ENCODE measurements at regions not wholly inside any gene's neighbourhood (a gene's known extent, or its start where the extent isn't known, plus 50 kb on each side); places are given as distances from the start of the nearest gene placed in this dataset.

GRCh38 chr10:2731940-2732339 is 335.4 kb upstream of the PFKP start:
- TF ChIP-seq ZNF23 (tag by site-specific recombination; IDR thresholded peaks at IDR 0.05; ENCODE audit: borderline replicate concordance) (no peak), ZNF10 (tag by site-specific recombination; IDR thresholded peaks at IDR 0.05) (no peak), CTCF (tag by site-specific recombination; IDR thresholded peaks at IDR 0.05) (no peak), BCL11A (tag by site-specific recombination; IDR thresholded peaks at IDR 0.05; ENCODE audit: low read depth) (no peak), ZFP69B (tag by site-specific recombination; IDR thresholded peaks at IDR 0.05) (no peak), ZBTB10 (tag by site-specific recombination; IDR thresholded peaks at IDR 0.05) (no peak)
